Ammon's horn (tissue), 1 donor: ENCODE measurements at regions not wholly inside any gene's neighbourhood (a gene's known extent, or its start where the extent isn't known, plus 50 kb on each side); places are given as distances from the start of the nearest gene placed in this dataset.
"Not testable (repeated sequence)": the region's sequence is repeated elsewhere in the genome, so short reads cannot be mapped to it uniquely, and the experiment has no call there.

Experiments used
- DNase-seq: peaks from one replicate; pipeline ENCODE4 v3.0.0-alpha.2; 2016; ENCODE audit warnings: low spot score

DNA sequence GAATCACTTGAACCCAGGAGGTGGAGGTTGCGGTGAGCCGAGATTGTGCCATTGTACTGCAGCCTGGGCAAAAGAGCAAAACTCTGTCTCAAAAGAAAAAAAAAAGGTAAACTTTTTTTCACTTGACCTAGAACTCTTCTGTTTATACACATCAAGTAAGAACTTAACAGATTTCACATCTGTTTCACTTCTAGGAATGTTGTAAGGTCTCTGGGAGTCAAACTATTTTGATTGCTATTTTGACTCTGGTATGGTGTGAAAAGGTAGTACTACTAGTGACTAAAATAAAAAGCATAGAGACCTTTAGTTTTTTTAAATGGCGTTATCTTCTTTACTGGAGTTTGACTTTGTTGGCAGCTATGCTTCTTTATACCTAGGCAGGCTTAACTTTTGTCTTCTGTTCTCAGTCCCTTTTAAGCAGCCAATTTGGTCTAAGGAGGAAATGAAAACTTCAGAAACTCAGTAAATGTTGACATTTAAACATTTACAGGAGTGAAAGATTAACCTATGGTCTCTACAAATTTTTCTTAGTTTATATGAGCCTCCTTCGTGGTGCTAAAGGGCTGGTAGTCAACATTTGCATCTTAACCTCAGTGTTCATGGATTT lies 84.7 kb downstream of the METTL2B start:
- not testable (repeated sequence) for DNase-seq

GRCh38 chr7:128562795-128563194 lies 86.2 kb downstream of the METTL2B start:
- DNase-seq: not testable (repeated sequence)

GRCh38 chr7:128564123-128564700 lies 87.7 kb downstream of the METTL2B start:
- not testable (repeated sequence) for DNase-seq

GRCh38 chr7:128564932-128565864 lies 88.7 kb downstream of the METTL2B start:
- DNase-seq: not testable (repeated sequence)

GRCh38 chr7:128575277-128575676 lies 96.8 kb upstream of the GARIN1A start:
- not testable (repeated sequence) for DNase-seq

DNA sequence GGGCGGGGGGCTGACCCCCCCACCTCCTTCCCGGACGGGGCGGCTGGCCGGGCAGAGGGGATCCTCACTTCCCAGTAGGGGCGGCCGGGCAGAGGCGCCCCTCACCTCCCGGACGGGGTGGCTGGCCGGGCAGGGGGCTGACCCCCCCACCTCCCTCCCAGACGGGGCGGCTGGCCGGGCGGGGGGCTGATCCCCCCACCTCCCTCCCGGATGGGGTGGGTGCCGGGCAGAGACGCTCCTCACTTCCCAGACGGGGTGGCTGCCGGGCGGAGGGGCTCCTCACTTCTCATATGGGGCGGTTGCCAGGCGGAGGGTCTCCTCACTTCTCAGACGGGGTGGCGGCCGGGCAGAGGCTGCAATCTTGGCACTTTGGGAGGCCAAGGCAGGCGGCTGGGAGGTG lies 95.1 kb upstream of the GARIN1A start:
- not testable (repeated sequence) for DNase-seq

GRCh38 chr7:128579843-128580242 lies 92.2 kb upstream of the GARIN1A start:
- DNase-seq: not testable (repeated sequence)

DNA sequence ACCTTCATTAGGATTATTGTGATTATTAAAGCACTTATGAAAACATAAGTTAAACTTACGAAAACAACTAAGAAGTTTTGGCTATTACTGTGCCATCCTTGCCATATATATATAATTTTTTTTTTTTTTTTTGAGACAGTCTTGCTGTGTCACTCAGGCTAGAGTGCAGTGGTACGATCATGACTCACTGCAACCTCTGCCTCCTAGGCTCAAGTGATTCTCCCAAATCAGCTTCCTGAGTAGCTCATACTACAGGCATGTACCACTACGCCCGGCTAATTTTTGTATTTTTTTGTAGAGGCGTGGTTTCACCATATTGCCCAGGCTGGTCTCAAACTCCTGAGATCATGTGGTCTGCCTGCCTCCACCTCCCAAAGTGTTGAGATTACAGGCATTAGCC lies 91.0 kb upstream of the GARIN1A start:
- DNase-seq: not testable (repeated sequence)

- DNase-seq: not testable (repeated sequence)
Measured at GRCh38 chr7:128581825-128582561, 90.1 kb upstream of the GARIN1A start.

DNA sequence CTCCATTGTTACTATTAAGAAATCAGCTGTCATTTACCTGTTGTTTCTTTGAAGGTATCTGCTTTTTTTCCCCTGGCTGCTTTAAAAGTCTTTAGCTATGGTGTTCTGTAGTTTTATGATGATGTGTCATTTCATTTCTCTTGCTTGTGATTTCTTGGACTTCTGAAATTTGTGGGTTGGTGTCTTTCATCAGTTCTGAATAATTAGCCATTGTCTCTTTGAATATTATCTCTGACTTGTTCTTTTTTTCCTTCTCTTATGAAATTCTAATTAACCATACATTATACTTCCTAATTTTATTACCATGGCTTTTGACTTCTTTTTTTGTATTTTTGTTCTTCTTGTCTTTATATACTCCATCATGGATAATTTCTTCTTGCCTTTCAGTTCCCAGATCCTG lies 85.4 kb upstream of the GARIN1A start:
- DNase-seq: not testable (repeated sequence)

- DNase-seq: peak; percentile 69
Measured at GRCh38 chr7:128591705-128592104, 80.4 kb upstream of the GARIN1A start.

DNA sequence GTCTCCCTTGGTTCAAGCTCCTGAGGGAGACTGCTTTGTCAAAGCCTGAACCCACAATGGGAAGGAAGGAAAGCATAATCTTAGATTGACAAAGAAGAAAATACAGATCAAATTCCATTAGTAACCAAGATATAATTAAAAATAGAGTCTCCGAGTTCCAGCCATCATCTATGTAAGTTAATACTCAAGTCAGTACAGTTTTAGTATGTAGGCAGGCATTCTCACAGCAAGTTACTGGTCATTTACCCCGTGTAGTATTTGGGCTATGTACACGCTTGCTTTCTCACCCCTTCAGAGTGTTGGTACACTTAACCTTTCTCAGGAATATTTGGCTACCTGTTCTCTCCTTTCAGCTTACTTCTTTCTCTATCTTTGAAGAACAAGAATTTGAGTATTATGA lies 79.9 kb upstream of the GARIN1A start:
- not testable (repeated sequence) for DNase-seq

DNA sequence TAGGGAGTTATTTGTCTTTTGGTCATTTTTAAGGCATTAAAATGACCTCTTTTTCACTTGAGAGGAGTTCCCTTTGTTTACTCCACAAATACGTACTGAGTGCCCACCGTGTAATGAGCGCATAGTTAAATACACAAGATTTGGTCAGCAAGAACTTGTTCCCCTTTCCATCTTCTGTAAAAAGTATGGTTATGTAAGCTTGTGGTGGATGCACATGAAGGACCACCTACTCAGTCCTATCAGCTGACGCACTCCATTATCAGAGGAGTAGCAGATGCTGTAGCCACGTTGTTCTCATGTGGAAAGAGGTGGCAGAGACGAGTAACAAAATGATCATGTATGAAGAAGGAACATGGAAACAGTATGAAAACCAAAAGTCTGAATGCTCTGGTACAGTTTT lies 78.0 kb upstream of the GARIN1A start:
- peak; percentile 47 for DNase-seq

GRCh38 chr7:128596336-128597128 lies 75.6 kb upstream of the GARIN1A start:
- not testable (repeated sequence) for DNase-seq

GRCh38 chr7:128598946-128599345 lies 73.1 kb upstream of the GARIN1A start:
- peak; percentile 49 for DNase-seq

DNA sequence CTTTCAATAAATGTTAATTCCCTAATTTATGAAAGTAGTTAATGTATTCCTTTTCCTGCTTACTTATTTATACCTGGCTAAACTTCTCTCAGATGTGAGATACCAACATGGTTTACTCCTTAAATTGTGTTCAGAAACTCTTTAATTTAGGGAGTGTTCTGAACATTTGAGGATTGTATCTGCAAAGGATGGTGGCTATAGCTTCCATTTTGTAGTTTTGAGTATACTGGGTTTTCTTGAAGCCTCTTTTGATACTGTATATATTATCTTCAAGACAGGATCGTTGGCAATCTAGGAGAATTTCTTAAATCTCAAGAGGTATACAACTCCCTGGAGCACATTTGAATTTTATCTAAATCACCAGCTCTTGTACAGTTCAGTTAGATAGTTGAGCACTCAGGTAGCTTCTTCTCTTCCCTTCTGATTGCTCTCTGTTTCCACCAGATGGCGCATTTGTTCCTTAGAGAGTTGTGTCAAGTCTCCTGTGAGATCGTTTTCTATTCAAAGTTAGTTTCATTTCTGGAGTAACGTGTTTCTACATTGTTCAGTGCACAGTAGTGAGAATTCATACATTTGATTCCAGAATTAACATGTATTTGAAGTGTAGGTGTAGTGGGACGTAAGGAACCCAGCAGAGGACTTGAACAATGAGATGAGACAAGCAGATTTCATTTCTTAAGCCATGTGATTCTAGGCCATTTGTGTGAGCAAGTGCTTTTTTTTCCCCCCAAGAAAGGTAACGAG lies 63.2 kb upstream of the GARIN1A start:
- DNase-seq: peak; percentile 59

GRCh38 chr7:128613366-128613765 lies 58.7 kb upstream of the GARIN1A start:
- DNase-seq: not testable (repeated sequence)

- not testable (repeated sequence) for DNase-seq
Measured at GRCh38 chr7:128614812-128615211, 57.3 kb upstream of the GARIN1A start.

GRCh38 chr7:128616799-128617198 lies 55.3 kb upstream of the GARIN1A start:
- DNase-seq: not testable (repeated sequence)
